GM21723 (cell line): ENCODE measurements at regions not wholly inside any gene's neighbourhood (a gene's known extent, or its start where the extent isn't known, plus 50 kb on each side); places are given as distances from the start of the nearest gene placed in this dataset.

ENCODE experiments used
- ATAC-seq: cut with Tn5 transposase; IDR thresholded peaks from one replicate; pipeline ENCODE4 v1.9.1; 2021; ENCODE audit warnings: mild to moderate bottlenecking, moderate library complexity; ENCODE audit not compliant: unreplicated experiment

DNA sequence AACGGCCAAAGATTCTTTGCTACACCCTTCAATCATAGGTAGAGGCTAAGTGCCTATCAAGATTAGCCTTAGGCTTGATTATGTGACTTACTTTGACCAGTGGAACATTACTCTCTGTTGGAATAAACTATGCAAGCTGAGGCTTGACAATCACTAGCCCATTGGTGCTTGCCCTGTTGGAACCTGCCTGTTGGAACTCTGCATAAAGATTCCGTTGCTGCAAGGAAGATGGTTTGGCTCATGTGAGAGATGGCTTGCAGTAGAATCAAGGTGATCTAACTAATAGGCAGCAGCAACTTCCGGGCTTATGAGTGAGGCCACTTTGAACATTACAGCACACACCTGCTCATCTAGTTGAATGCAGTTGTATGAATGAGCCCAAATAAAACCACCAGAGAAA lies 227.7 kb upstream of the TSHZ2 start:
- ATAC-seq = no peak

DNA sequence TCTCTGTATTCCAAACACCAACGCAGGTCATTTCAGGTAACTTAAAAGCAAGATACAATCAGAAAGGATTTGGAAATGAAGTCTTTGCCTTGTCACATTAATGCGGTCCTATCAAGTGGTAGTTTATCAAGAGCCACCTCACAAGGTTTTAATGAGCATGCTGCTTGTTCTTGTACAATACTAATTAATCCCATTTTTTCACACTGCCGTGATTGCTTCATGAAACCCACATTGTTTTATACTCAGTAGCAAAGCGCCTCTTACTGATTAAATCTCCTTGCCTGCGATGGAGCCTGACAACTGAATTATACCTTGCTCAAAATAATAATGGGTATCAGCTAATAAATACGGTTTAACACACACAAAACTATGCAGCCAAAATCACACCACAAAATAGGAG lies 234.1 kb upstream of the TSHZ2 start:
- ATAC-seq = no peak

DNA sequence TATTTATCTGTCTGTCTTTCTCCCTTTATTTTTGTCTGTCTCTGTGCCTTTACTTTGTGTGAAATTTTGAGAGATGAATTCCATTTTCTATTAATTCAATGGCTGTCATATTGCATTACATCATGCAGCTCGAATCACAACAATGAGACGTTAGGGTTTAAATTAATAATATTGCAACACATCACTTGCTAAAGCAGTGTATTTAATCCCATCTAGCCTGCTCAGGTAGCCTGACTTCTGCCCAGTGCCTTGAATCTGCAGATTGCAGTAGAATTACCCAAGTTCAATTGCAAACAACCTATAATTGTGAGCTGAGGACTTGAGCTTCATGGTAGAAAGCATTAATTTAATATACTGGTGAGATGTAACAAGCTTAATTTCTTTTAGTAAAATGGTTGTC lies 235.7 kb upstream of the TSHZ2 start:
- no peak for ATAC-seq

DNA sequence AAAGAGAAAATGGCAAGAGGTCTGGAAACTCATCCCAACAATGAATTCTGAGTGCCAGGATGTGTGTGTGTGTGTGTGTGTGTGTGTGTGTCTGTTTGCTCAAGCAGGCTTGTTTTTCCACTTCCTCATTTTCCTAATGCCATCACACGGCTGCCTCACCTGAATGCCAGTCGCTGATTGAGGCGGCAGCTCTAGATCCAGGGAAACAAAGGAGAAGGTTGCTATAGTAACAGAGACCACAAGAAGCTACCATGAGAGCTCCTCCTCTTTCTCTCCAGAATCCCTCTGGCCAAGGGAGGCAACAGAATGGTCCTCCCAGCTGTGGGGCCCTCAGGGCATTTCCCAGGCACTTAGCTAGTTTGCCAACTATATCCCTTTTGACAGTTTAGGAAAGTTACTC lies 241.1 kb upstream of the TSHZ2 start:
- ATAC-seq = no peak

DNA sequence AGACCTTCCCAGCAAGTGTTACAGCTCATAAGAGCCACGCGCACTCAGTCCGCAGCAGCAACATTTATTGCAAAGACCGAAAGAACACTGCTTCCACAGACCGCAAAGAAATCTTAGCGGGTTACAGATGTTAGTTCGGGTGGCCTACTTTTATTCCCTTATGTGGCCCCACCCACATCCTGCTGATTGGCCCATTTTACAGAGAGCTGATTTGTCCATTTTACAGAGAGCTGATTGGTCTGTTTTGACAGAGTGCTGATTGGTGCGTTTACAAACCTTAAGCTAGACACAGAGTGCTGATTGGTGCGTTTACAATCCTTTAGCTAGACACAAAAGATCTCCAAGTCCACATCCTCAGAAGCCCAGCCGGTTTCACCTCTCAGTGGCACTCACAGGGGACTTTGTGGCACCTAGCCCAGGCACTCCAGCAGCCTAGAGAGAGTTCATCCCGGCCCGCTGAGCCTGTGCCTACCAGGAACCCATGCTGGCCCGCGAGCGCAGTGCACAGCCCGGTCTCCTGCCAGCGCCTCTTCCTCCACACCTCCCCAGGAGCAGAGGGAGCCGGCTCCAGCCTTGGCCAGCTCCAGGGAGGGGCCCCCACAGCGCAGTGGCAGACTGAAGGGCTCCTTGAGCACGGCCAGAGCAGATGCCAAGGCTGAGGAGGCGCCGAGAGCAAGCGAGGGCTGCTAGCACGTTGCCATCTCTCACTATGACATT lies 244.3 kb upstream of the TSHZ2 start:
- ATAC-seq = no peak

DNA sequence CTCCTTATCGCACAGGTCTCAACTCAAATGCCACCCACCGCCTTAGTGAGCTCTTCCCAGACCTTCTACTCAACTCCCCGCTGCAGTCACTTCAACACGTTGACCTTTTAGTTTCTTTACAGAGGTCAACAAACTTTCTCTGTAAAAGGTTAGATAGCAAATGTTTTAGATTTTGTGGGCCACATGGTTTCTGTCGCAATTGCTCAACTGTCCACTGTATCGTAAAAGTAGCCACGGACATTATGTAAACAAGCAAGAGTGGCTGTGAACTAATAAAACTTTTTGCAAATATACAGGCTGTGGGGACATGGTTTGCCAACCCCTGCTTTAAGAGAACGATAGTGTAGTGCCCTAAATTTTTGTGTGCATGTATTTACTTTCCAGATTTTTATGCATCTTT lies 247.6 kb upstream of the TSHZ2 start:
- no peak for ATAC-seq

- ATAC-seq = no peak
Measured at GRCh38 chr20:52722926-52723688, 249.1 kb upstream of the TSHZ2 start.

DNA sequence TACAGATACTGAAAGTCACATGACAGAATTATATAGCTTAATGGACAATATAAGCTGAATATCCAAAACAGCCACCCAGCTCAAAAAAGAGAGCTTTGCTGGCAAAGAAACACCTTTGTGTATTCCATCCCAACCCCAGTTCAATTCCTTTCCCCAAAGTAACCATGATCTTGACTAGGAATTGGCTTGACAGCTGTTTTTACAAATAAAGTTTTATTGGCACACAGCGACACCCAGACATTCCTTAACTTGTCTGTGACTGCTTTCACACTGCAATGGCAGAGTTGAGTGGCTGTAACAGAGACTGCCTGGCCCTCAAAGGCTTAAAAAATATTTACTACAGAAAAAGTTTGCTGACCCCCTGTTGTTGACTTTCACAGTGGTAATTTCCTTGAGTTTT lies 264.0 kb upstream of the TSHZ2 start:
- ATAC-seq = no peak

DNA sequence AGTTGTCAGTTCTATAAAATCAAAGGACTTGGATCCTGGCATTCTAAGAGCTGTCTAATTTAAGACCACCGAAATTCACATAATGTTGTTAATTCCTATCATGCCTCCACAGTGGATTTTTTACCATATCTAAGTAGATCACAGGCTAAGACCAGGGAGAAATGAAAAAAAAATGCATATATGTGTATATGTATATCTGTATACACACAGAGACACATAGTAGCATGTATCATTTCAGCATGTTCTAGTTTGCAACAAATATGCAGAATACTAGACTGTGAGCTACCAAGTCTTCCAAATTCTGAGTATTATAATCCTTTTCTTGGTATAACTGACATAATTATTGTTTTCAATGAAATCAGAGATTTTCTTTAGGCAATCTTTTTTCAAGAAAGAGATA lies 267.6 kb upstream of the TSHZ2 start:
- ATAC-seq = no peak

GRCh38 chr20:52688345-52688744 lies 283.8 kb upstream of the TSHZ2 start:
- ATAC-seq = no peak

GRCh38 chr20:52684905-52685304 lies 287.3 kb upstream of the TSHZ2 start:
- ATAC-seq = no peak

- ATAC-seq = no peak
Measured at GRCh38 chr20:52684176-52684575, 288.0 kb upstream of the TSHZ2 start.

DNA sequence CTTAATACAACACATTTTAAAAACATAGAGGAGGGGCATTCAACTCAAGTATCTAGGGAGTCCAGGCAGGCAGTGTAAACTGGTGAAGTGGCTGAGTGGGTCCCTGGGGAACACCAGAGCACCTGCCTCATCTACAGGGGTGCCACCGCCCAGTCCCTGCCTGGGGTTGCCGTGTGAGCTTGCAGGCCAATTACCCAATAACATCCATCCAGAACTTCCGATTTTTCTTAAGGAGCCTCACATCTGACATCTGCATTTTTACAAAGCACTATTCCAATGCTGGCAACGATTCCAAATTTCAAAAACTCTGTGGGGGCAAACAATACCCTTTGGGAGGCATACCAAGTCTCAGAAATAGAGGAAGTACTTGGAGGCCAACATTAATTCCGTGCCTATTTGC lies 288.4 kb upstream of the TSHZ2 start:
- no peak for ATAC-seq

GRCh38 chr20:52682237-52682636 lies 289.9 kb upstream of the TSHZ2 start:
- no peak for ATAC-seq

DNA sequence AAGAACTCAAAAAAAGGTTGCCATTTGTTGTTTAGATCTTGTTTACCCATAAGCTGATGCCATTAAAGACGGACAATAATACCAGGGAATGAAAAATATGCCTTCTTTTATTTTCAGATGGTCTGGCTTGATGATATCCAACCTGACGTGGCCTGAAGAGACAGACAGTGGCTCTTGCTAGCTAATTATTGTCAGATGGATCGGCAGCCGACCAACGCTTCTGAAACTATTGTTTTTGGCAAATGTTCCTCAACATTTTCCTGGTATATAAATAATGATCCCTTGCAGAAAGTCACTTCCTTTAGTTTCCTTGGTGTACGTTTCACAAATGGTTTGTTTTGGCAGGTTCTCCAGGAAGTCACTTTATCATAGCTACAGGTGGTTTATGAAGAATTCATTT lies 290.9 kb upstream of the TSHZ2 start:
- no peak for ATAC-seq

DNA sequence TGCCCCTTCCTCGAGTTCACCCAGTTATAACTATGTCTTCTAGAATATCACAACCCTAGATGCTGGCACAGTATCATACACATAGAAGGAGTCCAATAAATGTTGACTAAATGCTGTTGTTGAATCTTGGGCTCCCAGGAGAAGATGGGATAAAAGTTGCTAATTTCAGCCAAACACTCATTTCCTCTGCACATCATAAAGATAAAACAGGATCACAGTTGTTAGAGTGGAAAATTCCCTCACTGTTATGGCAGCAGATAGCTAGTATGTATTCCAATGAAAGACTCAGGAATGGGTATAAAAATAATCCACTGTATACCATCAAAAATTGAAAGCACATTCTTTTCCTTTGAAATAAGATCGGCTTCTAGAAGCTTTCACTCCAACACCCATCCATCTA lies 294.9 kb upstream of the TSHZ2 start:
- no peak for ATAC-seq

DNA sequence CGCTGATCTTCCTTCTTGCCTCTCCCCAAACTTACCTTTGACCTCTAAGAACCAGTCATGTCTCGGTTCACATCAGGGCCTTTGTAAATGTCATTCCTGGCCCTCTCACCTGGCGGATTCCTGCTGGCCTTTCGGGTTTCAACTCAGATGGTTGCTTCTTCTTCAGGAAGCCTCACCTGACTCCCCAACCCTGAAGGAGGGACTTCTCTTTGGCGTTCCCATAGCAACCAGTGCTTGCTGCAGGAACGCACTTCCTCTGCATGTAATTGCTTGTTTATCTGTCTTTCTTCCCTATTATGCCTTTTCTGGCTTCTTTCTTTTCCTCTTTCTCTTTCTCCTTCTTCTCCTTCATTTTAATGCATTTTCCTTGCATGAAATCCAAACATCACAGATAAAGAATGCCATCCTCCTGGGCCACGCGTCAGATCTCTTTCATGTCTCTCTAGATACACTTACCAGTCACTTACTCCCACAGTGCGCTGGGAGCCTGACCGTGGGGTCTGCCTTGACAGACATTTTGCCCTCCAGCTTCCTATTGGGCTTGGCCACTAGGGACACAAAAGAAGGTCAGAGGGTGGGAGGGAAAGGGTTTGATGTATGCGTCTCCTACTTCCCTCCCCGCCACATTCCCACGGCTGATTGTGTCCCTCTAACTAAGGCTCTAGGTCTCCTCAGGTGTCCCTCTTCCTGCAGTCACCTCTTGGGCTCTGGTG lies 295.7 kb upstream of the TSHZ2 start:
- ATAC-seq = no peak

GRCh38 chr20:52675375-52675774 lies 296.8 kb upstream of the TSHZ2 start:
- no peak for ATAC-seq

DNA sequence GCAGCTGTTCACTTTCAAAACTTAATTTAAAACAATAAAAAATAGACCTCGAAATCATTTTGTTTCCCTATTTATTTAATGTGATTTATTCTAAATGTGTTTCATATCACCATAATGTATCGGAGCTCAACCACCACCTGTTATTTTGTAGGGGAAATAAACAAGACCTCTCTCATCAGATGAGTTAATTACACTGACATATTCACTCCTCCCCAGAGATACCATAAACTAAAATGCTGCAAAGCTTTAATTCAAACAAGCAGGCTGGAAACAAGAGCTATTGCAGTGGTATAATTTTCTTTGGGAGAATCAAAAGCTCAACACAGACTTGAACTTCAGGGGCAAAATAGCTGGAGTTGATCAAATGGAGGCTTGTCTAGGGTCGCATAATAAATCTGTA lies 303.5 kb upstream of the TSHZ2 start:
- ATAC-seq = no peak

DNA sequence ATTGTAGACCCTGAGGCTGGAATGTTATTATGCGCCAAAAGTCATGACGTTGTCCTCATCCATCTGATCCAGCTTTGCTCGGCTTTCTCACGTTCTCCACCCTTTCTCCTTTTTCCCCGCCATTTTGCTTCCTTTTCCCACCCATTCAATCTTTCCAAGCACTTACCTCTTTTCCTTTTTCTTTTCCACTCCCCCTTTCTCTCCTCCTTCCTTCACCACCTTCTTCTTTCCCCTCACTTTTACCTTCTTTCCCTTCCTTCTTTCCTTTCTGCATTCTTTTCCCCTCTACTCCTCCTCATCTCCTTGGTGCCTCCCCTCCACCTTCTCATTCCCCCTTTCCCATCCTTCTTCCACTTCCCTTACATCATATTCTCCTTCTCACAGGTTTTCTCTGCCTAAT lies 304.8 kb upstream of the TSHZ2 start:
- ATAC-seq = no peak

DNA sequence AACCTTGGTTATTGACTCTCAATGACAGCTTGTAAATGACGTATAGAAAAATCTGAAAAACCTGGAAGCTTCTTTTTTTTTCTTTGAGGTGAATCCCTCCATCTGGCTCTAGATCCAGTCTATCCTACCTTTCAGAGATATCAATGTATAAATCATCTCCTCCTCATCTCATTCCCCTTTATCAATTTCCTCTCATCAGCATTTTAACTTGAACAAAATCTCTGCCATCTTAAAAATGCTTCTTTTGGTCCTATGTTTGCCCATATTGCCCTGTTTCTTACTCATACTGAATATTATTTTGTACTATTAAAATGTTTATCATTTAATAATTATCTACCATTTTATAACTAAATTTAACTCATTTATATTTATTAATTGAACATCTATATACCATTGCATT lies 306.7 kb upstream of the TSHZ2 start:
- no peak for ATAC-seq

DNA sequence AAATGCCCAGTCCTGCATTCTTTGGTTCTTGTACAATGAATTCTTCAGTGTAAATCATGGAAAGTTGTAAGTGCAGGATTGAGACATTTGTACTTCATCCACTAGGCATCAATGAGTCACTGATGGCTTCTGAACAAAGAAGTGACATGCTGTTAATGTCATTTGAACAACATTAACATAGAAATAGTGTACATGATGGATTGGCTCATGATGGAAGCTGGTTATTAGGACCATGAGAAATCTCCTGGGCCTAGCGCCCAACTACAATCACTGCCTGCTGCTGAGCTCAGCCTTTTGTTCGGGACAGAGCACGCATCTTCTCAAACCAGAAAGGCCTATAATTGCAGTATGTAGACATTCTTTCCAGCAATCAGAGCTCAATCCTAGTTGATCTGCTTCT lies 316.8 kb upstream of the TSHZ2 start:
- ATAC-seq = no peak
